SK-N-SH (cell line): ENCODE measurements at regions not wholly inside any gene's neighbourhood (a gene's known extent, or its start where the extent isn't known, plus 50 kb on each side); places are given as distances from the start of the nearest gene placed in this dataset.

Source experiments
- CTCF ChIA-PET: fragments of 300-600, 350-600 bp; formaldehyde crosslinking; extraction: SDS; loops from one replicate; lab custom pipeline; 2021; lab: Yijun Ruan, JAX
- POLR2A ChIA-PET: fragments of 350-600 bp; sonication (Branson Sonifier 250); formaldehyde crosslinking; extraction: SDS; loops from one replicate; lab custom pipeline; 2020; ENCODE audit warnings: antibody characterized with exemption, inconsistent platforms; lab: Yijun Ruan, JAX
- DNase-seq: peaks from one replicate; pipeline ENCODE4 v3.0.0; 2012
- H2AFZ ChIP-seq: fragments of 200-600 bp; sonication (generic); 2 replicates; pipeline ENCODE4 v1.8.1; 2016; ENCODE audit warnings: antibody characterized with exemption, mild to moderate bottlenecking, low read depth
- H3F3A ChIP-seq: fragments of 200-600 bp; sonication (generic); replicated peaks from 2 replicates; pipeline ENCODE3; 2016; ENCODE audit warnings: antibody characterized with exemption, mild to moderate bottlenecking; ENCODE audit not compliant: insufficient read depth
- H3K27ac ChIP-seq, 2 experiments: fragments of 200-500 bp in 1 of 2; fragments of 200-600 bp in 1 of 2; sonication (Bioruptor generic) in 1 of 2; sonication (generic), shearing (Covaris generic) in 1 of 2; 2 replicates each; pipeline versions ENCODE4 v1.5.1 to v1.6.1; 2014 to 2016; ENCODE audit warnings: low read depth in 2 of 2, inconsistent platforms in 1 of 2, low read length in 1 of 2, mild to moderate bottlenecking in 1 of 2, mixed read lengths in 1 of 2
- H3K27me3 ChIP-seq: fragments of 200-600 bp; sonication (generic), shearing (Covaris generic); 2 replicates; pipeline ENCODE4 v1.6.1; 2016; ENCODE audit warnings: mixed run types; ENCODE audit not compliant: insufficient read depth
- H3K36me3 ChIP-seq, 2 experiments: fragments of 200-500 bp in 1 of 2; fragments of 200-600 bp in 1 of 2; sonication (Bioruptor generic) in 1 of 2; sonication (generic) in 1 of 2; replicated peaks in 1 of 2; 2 replicates each; pipeline versions ENCODE3 to v1.5.1; 2014 to 2016; ENCODE audit warnings: low read length in 1 of 2, mild to moderate bottlenecking in 1 of 2; ENCODE audit not compliant: insufficient read depth in 2 of 2, control insufficient read depth in 1 of 2
- H3K4me1 ChIP-seq, 2 experiments: fragments of 200-500 bp in 1 of 2; fragments of 200-600 bp in 1 of 2; sonication (Bioruptor generic) in 1 of 2; sonication (generic), shearing (Covaris generic) in 1 of 2; 2 replicates each; pipeline versions ENCODE4 v1.5.1 to v1.6.1; 2014 to 2016; ENCODE audit warnings: low read depth in 1 of 2, low read length in 1 of 2, mixed run types in 1 of 2; ENCODE audit not compliant: insufficient read depth in 2 of 2, control insufficient read depth in 1 of 2
- H3K4me2 ChIP-seq: fragments of 200-600 bp; sonication (generic), shearing (Covaris generic); 2 replicates; pipeline ENCODE4 v1.6.1; 2017; ENCODE audit warnings: mixed run types
- H3K4me3 ChIP-seq, 2 experiments: fragments of 200-500 bp in 1 of 2; fragments of 200-600 bp in 1 of 2; sonication (Bioruptor generic) in 1 of 2; sonication (generic), shearing (Covaris generic) in 1 of 2; 2 replicates each; pipeline versions ENCODE4 v1.5.1 to v1.8.1; 2014 to 2016; ENCODE audit warnings: low read depth in 2 of 2, inconsistent platforms in 1 of 2, low read length in 1 of 2, mild to moderate bottlenecking in 1 of 2, mixed read lengths in 1 of 2, moderate library complexity in 1 of 2
- H3K79me2 ChIP-seq: fragments of 200-600 bp; sonication (generic); 2 replicates; pipeline ENCODE4 v1.8.1; 2017; ENCODE audit warnings: mild to moderate bottlenecking; ENCODE audit not compliant: insufficient read depth
- H3K9ac ChIP-seq: fragments of 200-600 bp; sonication (generic); 2 replicates; pipeline ENCODE4 v1.6.1; 2017; ENCODE audit warnings: mixed run types
- H3K9me2 ChIP-seq: fragments of 200-600 bp; sonication (generic); 2 replicates; pipeline ENCODE4 v1.6.1; 2017; ENCODE audit warnings: mixed run types
- H3K9me3 ChIP-seq: fragments of 200-600 bp; sonication (generic); 2 replicates; pipeline ENCODE4 v1.6.1; 2017; ENCODE audit warnings: mixed run types, mild to moderate bottlenecking, moderate library complexity
- H4K20me1 ChIP-seq: fragments of 200-600 bp; sonication (generic); 2 replicates; pipeline ENCODE4 v1.6.1; 2017; ENCODE audit warnings: mild to moderate bottlenecking, mixed run types; ENCODE audit not compliant: insufficient read depth
- CHD2 ChIP-seq: fragments of 150-350 bp; IDR thresholded peaks from 2 replicates; pipeline ENCODE4 v1.6.1; 2018; ENCODE audit warnings: low read length; ENCODE audit not compliant: partially characterized antibody
- CTCF ChIP-seq: fragments of 200-600 bp; sonication (generic); IDR thresholded peaks from 2 replicates; pipeline ENCODE4 v1.6.1; 2017; ENCODE audit warnings: antibody characterized with exemption, mild to moderate bottlenecking, moderate library complexity
- ELF1 ChIP-seq: IDR thresholded peaks from 2 replicates; pipeline ENCODE4 v1.4.0; 2012
- FOSL2 ChIP-seq: IDR thresholded peaks from 2 replicates; pipeline ENCODE4 v1.4.0; 2012; ENCODE audit warnings: low read depth, mild to moderate bottlenecking, moderate library complexity, borderline replicate concordance
- GABPA ChIP-seq: IDR thresholded peaks from 2 replicates; pipeline ENCODE4 v1.4.0; 2012; ENCODE audit warnings: low read depth, mild to moderate bottlenecking
- IRF3 ChIP-seq: fragments of 150-350 bp; IDR thresholded peaks from 2 replicates; pipeline ENCODE4 v1.6.1; 2016; ENCODE audit warnings: mild to moderate bottlenecking, low read depth, low read length
- NFIC ChIP-seq: IDR thresholded peaks from 2 replicates; pipeline ENCODE4 v1.4.0; 2012; ENCODE audit warnings: borderline replicate concordance
- NRF1 ChIP-seq: IDR thresholded peaks from 2 replicates; pipeline ENCODE4 v1.6.1; 2012; ENCODE audit warnings: low read depth, mild to moderate bottlenecking, low read length
- PBX3 ChIP-seq: IDR thresholded peaks from 2 replicates; pipeline ENCODE4; 2012
- RAD21 ChIP-seq: IDR thresholded peaks from 2 replicates; pipeline ENCODE4 v1.6.1; 2012; ENCODE audit warnings: mild to moderate bottlenecking, low read length
- REST ChIP-seq: IDR thresholded peaks from 2 replicates; pipeline ENCODE4 v1.6.1; 2012; ENCODE audit warnings: mild to moderate bottlenecking, low read depth, low read length, moderate library complexity
- RXRA ChIP-seq: IDR thresholded peaks from 2 replicates; pipeline ENCODE4 v1.4.0; 2012; ENCODE audit warnings: low read depth, mild to moderate bottlenecking, borderline replicate concordance
- TAF1 ChIP-seq: IDR thresholded peaks from 2 replicates; pipeline ENCODE4 v1.6.1; 2012; ENCODE audit warnings: low read depth, mild to moderate bottlenecking, low read length, moderate library complexity, borderline replicate concordance
- TCF12 ChIP-seq: IDR thresholded peaks from 2 replicates; pipeline ENCODE4 v1.4.0; 2012
- TEAD4 ChIP-seq: IDR thresholded peaks from 2 replicates; pipeline ENCODE4 v1.4.0; 2012; ENCODE audit warnings: mild to moderate bottlenecking, borderline replicate concordance; ENCODE audit not compliant: insufficient read depth
- USF2 ChIP-seq: fragments of 150-350 bp; IDR thresholded peaks from 2 replicates; pipeline ENCODE4 v1.6.1; 2017; ENCODE audit warnings: antibody characterized with exemption, low read length, low read depth, borderline replicate concordance
- WGBS: methylation state at CpG from one replicate; pipeline ENCODE4 v1.1.6; 2017; ENCODE audit warnings: low lambda C conversion rate; 5-methylcytosine and 5-hydroxymethylcytosine counted together
- TF ChIP-seq, protein P1 (sequence below): IDR thresholded peaks from 2 replicates; pipeline ENCODE4 v1.4.0; 2012; ENCODE audit warnings: low read depth, borderline replicate concordance

GRCh38 chr22:26801449-26801848, 144.1 kb downstream of the MIAT start (continued):
- TF ChIP-seq CHD2 (no peak), GABPA (no peak), TCF12 (no peak), TAF1 (no peak)

DNA sequence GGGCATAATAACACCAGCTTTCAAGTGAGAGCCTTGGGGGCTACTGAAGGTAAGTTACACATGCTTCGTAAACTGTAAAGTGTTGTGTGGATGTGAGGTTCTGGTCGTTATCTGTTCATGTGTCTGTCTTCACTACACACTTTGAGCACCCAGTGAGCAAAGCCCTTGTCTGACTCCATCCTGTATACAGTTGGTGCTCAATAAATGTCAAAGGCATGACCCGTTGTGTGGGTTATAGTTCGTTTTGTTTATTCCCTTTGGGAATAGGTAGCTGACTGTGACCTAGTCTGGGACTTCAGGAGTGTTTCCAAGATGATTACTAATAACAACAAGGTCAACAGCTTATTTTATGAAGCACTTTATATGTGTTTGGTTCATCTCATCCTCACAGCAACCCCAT, 146.9 kb downstream of the MIAT start:
- H3K27me3 ChIP-seq: no peaks in the 10 kb centered on the region
- TF ChIP-seq CHD2 (no peak), USF2 (no peak), FOSL2 (no peak), TEAD4 (no peak), PBX3 (no peak), TAF1 (no peak), NRF1 (no peak), CTCF (no peak), ELF1 (no peak), NFIC (no peak), REST (no peak), RXRA (no peak), RAD21 (no peak), IRF3 (no peak), TCF12 (no peak)
- TF ChIP-seq, protein P1, sequence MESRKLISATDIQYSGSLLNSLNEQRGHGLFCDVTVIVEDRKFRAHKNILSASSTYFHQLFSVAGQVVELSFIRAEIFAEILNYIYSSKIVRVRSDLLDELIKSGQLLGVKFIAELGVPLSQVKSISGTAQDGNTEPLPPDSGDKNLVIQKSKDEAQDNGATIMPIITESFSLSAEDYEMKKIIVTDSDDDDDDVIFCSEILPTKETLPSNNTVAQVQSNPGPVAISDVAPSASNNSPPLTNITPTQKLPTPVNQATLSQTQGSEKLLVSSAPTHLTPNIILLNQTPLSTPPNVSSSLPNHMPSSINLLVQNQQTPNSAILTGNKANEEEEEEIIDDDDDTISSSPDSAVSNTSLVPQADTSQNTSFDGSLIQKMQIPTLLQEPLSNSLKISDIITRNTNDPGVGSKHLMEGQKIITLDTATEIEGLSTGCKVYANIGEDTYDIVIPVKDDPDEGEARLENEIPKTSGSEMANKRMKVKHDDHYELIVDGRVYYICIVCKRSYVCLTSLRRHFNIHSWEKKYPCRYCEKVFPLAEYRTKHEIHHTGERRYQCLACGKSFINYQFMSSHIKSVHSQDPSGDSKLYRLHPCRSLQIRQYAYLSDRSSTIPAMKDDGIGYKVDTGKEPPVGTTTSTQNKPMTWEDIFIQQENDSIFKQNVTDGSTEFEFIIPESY: no peak
- TF ChIP-seq, all 33 proteins: peak for 0
- no peaks in the 10 kb centered on the region for H3K9me2 ChIP-seq
- H3K27ac ChIP-seq: no peak overlapping the region
- H2AFZ ChIP-seq: no peak overlapping the region
- H3K4me1 ChIP-seq: peaks cover 2 to 6% of the 10 kb centered on the region in 2 experiments; a peak in 1 of 4 replicates
- H3K4me2 ChIP-seq: no peak overlapping the region
- H3K9ac ChIP-seq: no peak overlapping the region
- H3K9me3 ChIP-seq: no peaks in the 10 kb centered on the region
- no peak overlapping the region for H3K4me3 ChIP-seq
- 63% methylated on average over 4 of the region's 4 CpGs for WGBS
- H3K36me3 ChIP-seq: no peaks in the 10 kb centered on the region
- H3F3A ChIP-seq: no peaks in the 10 kb centered on the region
- H3K79me2 ChIP-seq: no peaks in the 10 kb centered on the region
- no peaks in the 10 kb centered on the region for H4K20me1 ChIP-seq
- CTCF ChIA-PET: no interaction called here
- DNase-seq: no peak
- POLR2A ChIA-PET: no interaction called here
